Vagina (tissue), 2 donors: ENCODE measurements at regions not wholly inside any gene's neighbourhood (a gene's known extent, or its start where the extent isn't known, plus 50 kb on each side); places are given as distances from the start of the nearest gene placed in this dataset.

Source experiments
- DNase-seq, 2 donors: peaks; one replicate each; pipeline ENCODE4 v3.0.0-alpha.2; 2017; ENCODE audit errors: extremely low spot score in 2 of 2
- H3K27ac ChIP-seq: fragments of 200-600 bp; sonication (generic); one replicate; pipeline ENCODE4 v1.5.1; 2019
- H3K27me3 ChIP-seq: fragments of 200-600 bp; sonication (generic); one replicate; pipeline ENCODE4 v1.5.1; 2019
- H3K36me3 ChIP-seq, 2 donors: fragments of 200-600 bp; sonication (generic); one replicate each; pipeline ENCODE4 v1.5.1; 2017 to 2019
- H3K4me1 ChIP-seq: fragments of 200-600 bp; sonication (generic); one replicate; pipeline ENCODE4 v1.5.1; 2019
- H3K4me3 ChIP-seq, 2 donors: fragments of 200-600 bp; sonication (generic); 1 replicate in 1 of 2; 2 replicates in 1 of 2; pipeline ENCODE4 v1.5.1; 2016 to 2019
- H3K9me3 ChIP-seq: fragments of 200-600 bp; sonication (generic); one replicate; pipeline ENCODE4 v1.5.1; 2019
- POLR2A ChIP-seq, 2 donors: fragments of 450-650 bp; IDR thresholded peaks; one replicate each; pipeline ENCODE4 v1.6.1; 2017; ENCODE audit warnings: antibody characterized with exemption in 2 of 2, mild to moderate bottlenecking in 2 of 2, moderate library complexity in 2 of 2
- POLR2AphosphoS5 ChIP-seq, 2 donors: sonication (generic); formaldehyde crosslinking; IDR thresholded peaks; one replicate each; pipeline ENCODE4 v1.9.0; 2017; ENCODE audit warnings: antibody characterized with exemption in 2 of 2, mild to moderate bottlenecking in 2 of 2, low read depth in 1 of 2; ENCODE audit not compliant: insufficient read depth in 1 of 2
- intact Hi-C: fragments of 100-400 bp; cut with DNase I; formaldehyde crosslinking; loops from one replicate; pipeline ENCODE4 v1.15.1; 2023
- TF ChIP-seq, protein P1 (sequence below), 3 experiments: fragments of 450-650 bp in 2 of 3; fragments of 200-600 bp in 1 of 3; sonication (generic) in 1 of 3; IDR thresholded peaks; one replicate each; pipeline ENCODE4 v1.5.1; 2017 to 2019; ENCODE audit warnings: antibody characterized with exemption in 3 of 3, mild to moderate bottlenecking in 2 of 3, moderate library complexity in 2 of 3

DNA sequence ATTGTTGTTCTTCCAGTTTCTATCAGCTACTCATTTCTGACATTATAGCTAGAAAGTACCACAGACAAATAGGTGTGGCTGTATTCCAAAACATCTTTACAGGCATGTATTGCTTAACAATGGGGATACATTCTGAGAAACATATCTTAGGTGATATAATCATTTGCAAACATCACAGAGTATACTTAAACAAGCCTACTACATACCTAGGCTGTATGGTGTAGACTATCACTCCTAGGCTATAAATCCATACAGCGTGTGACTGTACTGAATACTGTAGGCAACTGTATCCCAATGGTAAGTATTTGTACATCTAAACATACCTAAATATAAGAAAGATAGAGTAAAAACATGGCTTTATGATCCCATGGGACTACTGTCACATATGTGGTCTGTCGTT lies 231.8 kb downstream of the ETS1 start:
- intact Hi-C loops = no loop called here
- no peaks in the 10 kb centered on the region for H3K36me3 ChIP-seq
- no peaks in the 10 kb centered on the region for H3K4me1 ChIP-seq
- TF ChIP-seq, protein P1, sequence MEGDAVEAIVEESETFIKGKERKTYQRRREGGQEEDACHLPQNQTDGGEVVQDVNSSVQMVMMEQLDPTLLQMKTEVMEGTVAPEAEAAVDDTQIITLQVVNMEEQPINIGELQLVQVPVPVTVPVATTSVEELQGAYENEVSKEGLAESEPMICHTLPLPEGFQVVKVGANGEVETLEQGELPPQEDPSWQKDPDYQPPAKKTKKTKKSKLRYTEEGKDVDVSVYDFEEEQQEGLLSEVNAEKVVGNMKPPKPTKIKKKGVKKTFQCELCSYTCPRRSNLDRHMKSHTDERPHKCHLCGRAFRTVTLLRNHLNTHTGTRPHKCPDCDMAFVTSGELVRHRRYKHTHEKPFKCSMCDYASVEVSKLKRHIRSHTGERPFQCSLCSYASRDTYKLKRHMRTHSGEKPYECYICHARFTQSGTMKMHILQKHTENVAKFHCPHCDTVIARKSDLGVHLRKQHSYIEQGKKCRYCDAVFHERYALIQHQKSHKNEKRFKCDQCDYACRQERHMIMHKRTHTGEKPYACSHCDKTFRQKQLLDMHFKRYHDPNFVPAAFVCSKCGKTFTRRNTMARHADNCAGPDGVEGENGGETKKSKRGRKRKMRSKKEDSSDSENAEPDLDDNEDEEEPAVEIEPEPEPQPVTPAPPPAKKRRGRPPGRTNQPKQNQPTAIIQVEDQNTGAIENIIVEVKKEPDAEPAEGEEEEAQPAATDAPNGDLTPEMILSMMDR (IDR thresholded peaks at IDR 0.05) = no peak
- no peak for TF ChIP-seq POLR2A (IDR thresholded peaks at IDR 0.05)
- TF ChIP-seq POLR2AphosphoS5 (IDR thresholded peaks at IDR 0.05; ENCODE audit: insufficient read depth in 1 of 2, low read depth in 1 of 2) = no peak
- no peak for DNase-seq
- H3K27me3 ChIP-seq = no peaks in the 10 kb centered on the region
- H3K9me3 ChIP-seq = no peaks in the 10 kb centered on the region
- no peak overlapping the region for H3K4me3 ChIP-seq
- no peak overlapping the region for H3K27ac ChIP-seq

DNA sequence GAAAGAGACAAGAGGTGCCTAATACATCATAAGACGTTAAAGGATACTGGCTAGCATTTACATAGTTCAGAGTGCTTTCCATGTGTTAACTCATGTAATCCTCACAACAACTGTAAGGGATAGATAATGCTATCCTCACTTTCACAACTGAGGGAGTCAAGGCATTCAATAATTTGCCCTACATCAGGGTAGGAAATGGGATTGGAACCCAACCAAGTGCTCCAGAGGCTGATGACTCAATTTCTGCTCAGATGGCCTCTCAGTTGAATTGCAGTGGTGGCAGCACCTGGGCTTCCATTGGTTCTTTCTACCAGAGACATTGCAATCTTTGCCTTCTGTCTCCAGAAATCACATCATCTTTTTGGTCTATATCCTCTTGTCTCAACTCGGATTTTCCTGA lies 232.9 kb downstream of the ETS1 start:
- Histone ChIP-seq H3K36me3 (no peaks in the 10 kb centered on the region), H3K4me1 (no peaks in the 10 kb centered on the region), H3K9me3 (no peaks in the 10 kb centered on the region), H3K27me3 (no peaks in the 10 kb centered on the region), H3K27ac (no peak overlapping the region), H3K4me3 (no peak overlapping the region)
- TF ChIP-seq POLR2A (IDR thresholded peaks at IDR 0.05) (no peak), POLR2AphosphoS5 (IDR thresholded peaks at IDR 0.05; ENCODE audit: insufficient read depth in 1 of 2, low read depth in 1 of 2) (no peak)
- TF ChIP-seq, protein P1 (IDR thresholded peaks at IDR 0.05) = no peak
- intact Hi-C loops = no loop called here
- DNase-seq = no peak

DNA sequence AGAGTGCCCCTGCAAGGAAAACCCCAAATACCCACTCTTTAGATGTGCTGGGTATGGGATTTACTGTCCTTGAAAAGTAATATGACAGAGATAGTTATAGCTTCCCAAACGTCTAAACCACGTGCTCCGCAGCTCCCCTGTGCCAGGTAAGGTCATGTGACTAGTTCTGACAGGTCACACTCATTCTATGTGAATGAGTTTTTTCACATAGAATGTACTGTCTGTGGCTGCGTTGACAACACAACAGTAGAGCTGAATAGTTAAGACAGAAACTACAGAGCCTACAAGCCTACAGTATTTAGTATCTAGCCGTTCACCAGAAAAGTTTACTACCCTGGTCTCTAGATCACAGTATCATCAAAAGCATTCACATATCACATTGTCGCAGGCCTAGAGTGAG lies 236.2 kb downstream of the ETS1 start:
- intact Hi-C loops = no loop called here
- Histone ChIP-seq H3K27me3 (no peaks in the 10 kb centered on the region), H3K9me3 (no peaks in the 10 kb centered on the region), H3K36me3 (no peaks in the 10 kb centered on the region), H3K4me3 (no peak overlapping the region), H3K27ac (no peak overlapping the region), H3K4me1 (no peaks in the 10 kb centered on the region)
- TF ChIP-seq, protein P1 (IDR thresholded peaks at IDR 0.05) = no peak
- TF ChIP-seq POLR2AphosphoS5 (IDR thresholded peaks at IDR 0.05; ENCODE audit: insufficient read depth in 1 of 2, low read depth in 1 of 2) = no peak
- no peak for TF ChIP-seq POLR2A (IDR thresholded peaks at IDR 0.05)
- DNase-seq = no peak

DNA sequence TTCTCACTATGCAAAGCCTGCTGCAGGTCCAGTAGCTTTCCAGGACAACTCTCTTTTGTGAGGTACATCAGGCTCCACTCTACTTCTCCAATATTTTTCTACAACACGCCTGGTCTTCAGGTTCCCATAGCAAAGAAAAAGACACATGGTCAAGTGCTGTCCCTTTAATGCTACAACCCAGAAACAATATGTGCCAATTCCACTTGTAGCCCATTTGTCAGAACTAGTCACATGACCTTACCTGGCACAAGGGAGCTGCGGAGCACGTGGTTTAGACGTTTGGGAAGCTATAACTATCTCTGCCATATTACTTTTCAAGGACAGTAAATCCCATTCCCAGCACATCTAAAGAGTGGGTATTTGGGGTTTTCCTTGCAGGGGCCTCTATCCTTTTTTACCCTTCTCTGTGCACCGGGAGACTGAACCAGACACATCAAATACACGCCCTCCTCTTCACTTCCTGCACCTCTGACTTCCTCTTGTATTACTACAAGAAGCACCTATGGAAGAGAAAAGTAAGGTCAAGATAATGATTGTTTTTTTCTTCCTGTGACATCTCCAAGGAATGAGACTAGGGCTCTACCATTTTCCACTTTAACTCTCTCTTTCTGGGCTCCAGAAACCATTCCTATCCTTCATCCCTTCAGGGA lies 237.6 kb downstream of the ETS1 start:
- TF ChIP-seq, protein P1 (IDR thresholded peaks at IDR 0.05) = no peak
- no peak for TF ChIP-seq POLR2A (IDR thresholded peaks at IDR 0.05)
- TF ChIP-seq POLR2AphosphoS5 (IDR thresholded peaks at IDR 0.05; ENCODE audit: insufficient read depth in 1 of 2, low read depth in 1 of 2) = no peak
- no peak for DNase-seq
- no peak overlapping the region for H3K27ac ChIP-seq
- no peak overlapping the region for H3K4me3 ChIP-seq
- H3K9me3 ChIP-seq = no peaks in the 10 kb centered on the region
- H3K27me3 ChIP-seq = no peaks in the 10 kb centered on the region
- intact Hi-C loops = no loop called here
- H3K36me3 ChIP-seq = no peaks in the 10 kb centered on the region
- no peaks in the 10 kb centered on the region for H3K4me1 ChIP-seq

DNA sequence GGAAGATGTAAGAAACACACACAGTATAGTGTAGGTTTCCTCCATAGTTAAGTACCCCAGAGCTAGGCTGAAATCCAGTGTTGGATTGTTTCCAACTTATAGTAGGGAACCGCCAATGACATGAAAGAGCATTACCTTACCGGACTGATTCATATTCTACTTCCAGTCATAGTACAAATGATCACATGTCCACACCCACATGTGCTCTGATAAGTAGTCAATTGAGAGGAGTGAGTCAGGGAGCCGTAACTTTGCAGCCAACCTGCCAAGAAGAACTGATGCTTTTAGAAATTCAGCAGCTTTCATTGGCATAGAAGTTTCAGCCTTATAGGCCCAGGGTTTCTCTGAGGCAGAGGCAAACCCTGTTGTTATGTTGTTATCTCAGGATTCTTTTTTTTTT lies 240.6 kb downstream of the ETS1 start:
- intact Hi-C loops = no loop called here
- Histone ChIP-seq H3K27ac (no peak overlapping the region), H3K27me3 (no peaks in the 10 kb centered on the region), H3K36me3 (no peaks in the 10 kb centered on the region), H3K9me3 (no peaks in the 10 kb centered on the region), H3K4me1 (peaks cover 7% of the 10 kb centered on the region), H3K4me3 (no peak overlapping the region)
- no peak for DNase-seq
- no peak for TF ChIP-seq POLR2A (IDR thresholded peaks at IDR 0.05)
- TF ChIP-seq, protein P1 (IDR thresholded peaks at IDR 0.05) = no peak
- TF ChIP-seq POLR2AphosphoS5 (IDR thresholded peaks at IDR 0.05; ENCODE audit: insufficient read depth in 1 of 2, low read depth in 1 of 2) = no peak
